Endodermal cell (in vitro differentiated cells): ENCODE measurements at regions not wholly inside any gene's neighbourhood (a gene's known extent, or its start where the extent isn't known, plus 50 kb on each side); places are given as distances from the start of the nearest gene placed in this dataset.

Experiments used
- DNase-seq: peaks from one replicate; pipeline ENCODE4 v3.0.0-alpha.2; 2017
- H3K27ac ChIP-seq: 2 replicates; pipeline ENCODE4 v1.5.1; 2013; ENCODE audit warnings: mild to moderate bottlenecking, low read depth, low read length, moderate library complexity
- H3K27me3 ChIP-seq: 2 replicates; pipeline ENCODE4 v1.6.1; 2013; ENCODE audit warnings: mild to moderate bottlenecking, low read length, moderate library complexity; ENCODE audit not compliant: insufficient read depth, control insufficient read depth, poor library complexity, severe bottlenecking
- H3K36me3 ChIP-seq: 2 replicates; pipeline ENCODE4 v1.7.0; 2013; ENCODE audit warnings: mild to moderate bottlenecking, low read length, moderate library complexity; ENCODE audit not compliant: control insufficient read depth, insufficient read depth
- H3K4me1 ChIP-seq: one replicate; pipeline ENCODE4 v1.7.0; 2013; ENCODE audit warnings: low read length; ENCODE audit not compliant: control insufficient read depth, insufficient read depth
- H3K4me3 ChIP-seq: 2 replicates; pipeline ENCODE4 v1.5.1; 2013; ENCODE audit warnings: mild to moderate bottlenecking, low read length, moderate library complexity
- H3K9ac ChIP-seq: 2 replicates; pipeline ENCODE4 v1.6.1; 2013; ENCODE audit warnings: mild to moderate bottlenecking, low read length, moderate library complexity; ENCODE audit not compliant: poor library complexity, severe bottlenecking; ENCODE audit errors: extremely low read depth
- H3K9me3 ChIP-seq: 2 replicates; pipeline ENCODE4 v1.6.1; 2013; ENCODE audit warnings: mild to moderate bottlenecking, low read length, moderate library complexity; ENCODE audit not compliant: control insufficient read depth
- H3K27ac Mint-ChIP-seq: 2 replicates; pipeline ENCODE4 v1.8.0; 2020; ENCODE audit warnings: mixed read lengths
- H3K27me3 Mint-ChIP-seq: 2 replicates; pipeline ENCODE4 v1.8.0; 2021; ENCODE audit warnings: mild to moderate bottlenecking, mixed read lengths; ENCODE audit not compliant: insufficient read depth
- H3K36me3 Mint-ChIP-seq: 2 replicates; pipeline ENCODE4 v1.8.0; 2020; ENCODE audit warnings: low read depth, mixed read lengths
- H3K4me1 Mint-ChIP-seq: 2 replicates; pipeline ENCODE4 v1.8.0; 2020; ENCODE audit warnings: mixed read lengths
- H3K4me3 Mint-ChIP-seq: 2 replicates; pipeline ENCODE4 v1.8.0; 2020; ENCODE audit warnings: mild to moderate bottlenecking, moderate library complexity, mixed read lengths
- H3K9me3 Mint-ChIP-seq: 2 replicates; pipeline ENCODE4 v1.8.0; 2020; ENCODE audit warnings: mild to moderate bottlenecking, mixed read lengths
- CTCF ChIP-seq: fragments of 200-600 bp; sonication (generic); conservative IDR thresholded peaks from 2 replicates; pipeline ENCODE4 v1.5.0; 2021; ENCODE audit warnings: antibody characterized with exemption, mild to moderate bottlenecking
- WGBS, 2 experiments: methylation state at CpG; one replicate each; pipeline versions ENCODE4 v1.1.5 to v1.1.7; 2013; ENCODE audit warnings: missing lambda C conversion rate in 2 of 2, mixed read lengths in 1 of 2; ENCODE audit not compliant: insufficient coverage in 1 of 2, insufficient read length in 1 of 2; 5-methylcytosine and 5-hydroxymethylcytosine counted together

DNA sequence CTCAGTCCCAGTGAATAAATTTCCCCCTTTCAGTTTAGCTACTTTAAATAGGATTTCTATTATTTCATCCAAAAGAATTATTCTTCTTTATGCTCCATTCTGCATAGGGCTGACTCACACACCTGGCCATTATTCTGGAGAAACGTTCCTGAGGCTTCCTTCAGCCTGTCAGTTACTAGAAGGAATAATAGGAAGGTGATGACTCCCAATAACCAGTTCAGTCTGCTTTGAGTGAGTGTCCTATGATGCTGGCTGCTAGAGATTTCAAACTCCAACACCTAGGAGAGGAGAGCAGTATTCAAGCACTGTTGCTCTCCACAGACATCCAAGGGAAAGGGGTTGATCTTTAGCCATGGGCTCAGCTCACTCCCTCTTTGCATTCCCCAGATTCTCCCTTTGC lies 117.8 kb downstream of the KCTD12 start:
- TF ChIP-seq CTCF: no peak
- H3K4me1 ChIP-seq: peaks cover 7% of the 10 kb centered on the region
- H3K27me3 ChIP-seq: no peaks in the 10 kb centered on the region
- H3K9ac ChIP-seq: no peak overlapping the region
- Mint-ChIP-seq H3K4me3 (no peak overlapping the region), H3K27ac (no peak overlapping the region), H3K27me3 (peaks cover 2% of the 10 kb centered on the region), H3K4me1 (peaks cover 18% of the 10 kb centered on the region), H3K36me3 (no peaks in the 10 kb centered on the region), H3K9me3 (no peaks in the 10 kb centered on the region)
- 81 to 100% methylated on average over 1 of the region's 1 CpG for WGBS, 2 experiments
- no peaks in the 10 kb centered on the region for H3K36me3 ChIP-seq
- H3K4me3 ChIP-seq: no peak overlapping the region
- no peak for DNase-seq
- H3K9me3 ChIP-seq: no peaks in the 10 kb centered on the region
- no peak overlapping the region for H3K27ac ChIP-seq

- no peaks in the 10 kb centered on the region for H3K9me3 ChIP-seq
- peaks cover 7% of the 10 kb centered on the region for H3K4me1 ChIP-seq
- Mint-ChIP-seq H3K36me3 (no peaks in the 10 kb centered on the region), H3K27ac (no peak overlapping the region), H3K4me3 (no peak overlapping the region), H3K4me1 (peaks cover 18% of the 10 kb centered on the region), H3K9me3 (no peaks in the 10 kb centered on the region), H3K27me3 (peaks cover 2% of the 10 kb centered on the region)
- H3K4me3 ChIP-seq: no peak overlapping the region
- 90% methylated on average over 1 of the region's 1 CpG; no CpG with 5 or more reads in 1 of the 2 experiments for WGBS, 2 experiments
- H3K27me3 ChIP-seq: no peaks in the 10 kb centered on the region
- TF ChIP-seq CTCF: no peak
- H3K9ac ChIP-seq: no peak overlapping the region
- no peak for DNase-seq
- H3K27ac ChIP-seq: no peak overlapping the region
- H3K36me3 ChIP-seq: no peaks in the 10 kb centered on the region
These were observed 121.3 kb downstream of the KCTD12 start for GRCh38 chr13:76764916-76765315.

DNA sequence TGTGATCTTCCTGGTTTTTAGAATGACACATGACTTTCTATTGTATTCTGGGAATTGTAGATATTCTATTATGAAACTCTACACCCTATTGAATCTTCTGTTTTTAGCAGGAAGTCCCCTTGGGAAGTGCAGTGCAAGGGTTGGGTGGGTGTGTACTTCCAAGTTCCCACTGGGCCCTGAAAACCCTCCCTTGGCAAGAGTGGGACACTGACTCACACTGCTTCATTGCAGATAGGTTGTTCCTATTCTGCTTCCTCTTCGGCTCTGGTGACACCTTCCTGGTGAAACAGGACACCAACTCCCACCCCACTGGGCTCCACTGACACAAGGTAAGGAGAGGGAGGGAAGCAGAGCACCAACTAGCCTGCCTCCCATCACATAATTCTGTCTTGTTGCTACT lies 121.8 kb downstream of the KCTD12 start:
- H3K36me3 ChIP-seq: no peaks in the 10 kb centered on the region
- H3K36me3 Mint-ChIP-seq: no peaks in the 10 kb centered on the region
- H3K9me3 Mint-ChIP-seq: no peaks in the 10 kb centered on the region
- peaks cover 6% of the 10 kb centered on the region for H3K4me1 ChIP-seq
- H3K9ac ChIP-seq: no peak overlapping the region
- no peak overlapping the region for H3K4me3 Mint-ChIP-seq
- peaks cover 17% of the 10 kb centered on the region for H3K4me1 Mint-ChIP-seq
- DNase-seq: no peak
- TF ChIP-seq CTCF: no peak
- no peak overlapping the region for H3K4me3 ChIP-seq
- H3K27me3 Mint-ChIP-seq: peaks cover 2% of the 10 kb centered on the region
- 86% methylated on average over 1 of the region's 1 CpG; no CpG with 5 or more reads in 1 of the 2 experiments for WGBS, 2 experiments
- no peak overlapping the region for H3K27ac Mint-ChIP-seq
- no peaks in the 10 kb centered on the region for H3K27me3 ChIP-seq
- H3K9me3 ChIP-seq: no peaks in the 10 kb centered on the region
- no peak overlapping the region for H3K27ac ChIP-seq
